T-helper 1 cell treated with Interleukin-12 subunit alpha and Interleukin-12 subunit beta and Interleukin-4 antibody, amounts not matched to agents 30 ng/mL and 1 ng/mL, for 36 hours (primary cell): ENCODE measurements at regions not wholly inside any gene's neighbourhood (a gene's known extent, or its start where the extent isn't known, plus 50 kb on each side); places are given as distances from the start of the nearest gene placed in this dataset.

Source experiments
- intact Hi-C: fragments of 100-400 bp; cut with micrococcal nuclease; formaldehyde crosslinking; loops from one replicate; pipeline ENCODE4 v1.15.1; 2024

DNA sequence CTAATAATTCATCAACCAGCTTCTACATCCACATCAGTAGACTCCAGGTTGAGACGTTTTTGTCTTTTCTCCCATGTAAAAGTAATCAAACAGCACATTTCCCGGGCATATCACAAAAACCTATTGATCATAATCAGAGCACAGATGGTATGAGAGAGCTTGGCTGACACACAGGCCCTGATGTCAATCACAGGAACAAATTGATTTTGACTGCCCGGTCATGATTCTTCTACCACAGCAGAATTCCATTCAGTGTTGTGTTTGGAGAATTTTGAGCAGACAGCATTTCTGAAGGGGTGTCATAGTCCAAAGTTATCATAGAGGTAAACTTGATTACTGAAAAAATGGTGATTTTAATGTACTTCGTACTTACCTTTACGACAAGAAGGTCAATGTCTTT is 351.1 kb downstream of the ZSWIM6 start:
- intact Hi-C loops, result no loop called here

DNA sequence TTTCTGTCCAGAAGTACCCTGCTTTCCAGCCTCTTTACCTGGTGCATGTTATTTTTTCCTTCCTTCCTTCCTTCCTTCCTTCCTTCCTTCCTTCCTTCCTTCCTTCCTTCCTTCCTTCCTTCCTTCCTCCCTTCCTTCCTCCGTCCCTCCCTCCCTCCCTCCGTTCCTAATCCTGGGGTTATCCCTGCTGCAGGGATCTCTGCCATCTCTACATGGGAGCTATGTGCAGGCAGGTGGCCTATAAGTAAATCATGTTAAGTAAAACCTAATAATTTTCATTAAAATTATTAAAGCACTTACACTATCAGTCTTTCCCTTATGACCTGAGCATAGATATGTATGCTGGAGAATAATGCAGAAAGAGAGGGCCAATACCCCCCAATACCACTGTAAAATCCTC is 351.9 kb downstream of the ZSWIM6 start:
- intact Hi-C loops, result no loop called here

DNA sequence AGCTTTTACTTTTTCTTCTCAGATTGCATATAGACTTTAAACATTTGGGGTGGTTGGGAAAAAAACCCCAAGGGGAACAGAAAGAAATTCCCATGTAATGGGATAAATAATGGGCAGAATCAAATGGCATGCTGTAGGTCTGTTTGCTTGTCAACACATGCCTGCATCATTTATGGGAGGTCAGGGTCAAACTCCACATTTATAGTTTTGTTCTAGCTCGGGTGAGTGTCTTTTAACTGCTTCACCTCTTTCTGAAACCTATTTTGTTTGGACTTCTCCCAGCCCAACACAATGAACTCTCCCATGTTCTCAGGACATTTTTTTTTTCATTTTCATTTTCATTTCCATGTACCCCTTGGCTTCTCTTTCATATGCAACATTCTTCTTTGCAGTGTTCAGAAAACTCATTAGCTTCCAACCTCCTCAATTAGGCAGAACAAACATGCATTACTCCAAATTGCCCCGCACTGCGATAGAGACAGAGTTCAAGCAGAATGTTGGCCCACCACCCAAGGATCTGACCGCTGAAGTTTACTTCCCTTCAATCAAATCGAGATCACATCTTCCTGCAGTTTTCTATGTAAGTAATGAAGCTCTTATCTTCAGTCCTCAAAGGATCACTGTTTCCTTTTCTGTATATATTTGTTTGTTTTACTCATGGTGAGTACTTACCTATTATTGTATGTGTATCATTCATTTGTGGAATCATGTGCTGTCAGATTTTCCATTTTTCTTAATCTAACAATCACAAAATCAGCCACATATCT is 354.6 kb downstream of the ZSWIM6 start:
- intact Hi-C loops, result no loop called here

DNA sequence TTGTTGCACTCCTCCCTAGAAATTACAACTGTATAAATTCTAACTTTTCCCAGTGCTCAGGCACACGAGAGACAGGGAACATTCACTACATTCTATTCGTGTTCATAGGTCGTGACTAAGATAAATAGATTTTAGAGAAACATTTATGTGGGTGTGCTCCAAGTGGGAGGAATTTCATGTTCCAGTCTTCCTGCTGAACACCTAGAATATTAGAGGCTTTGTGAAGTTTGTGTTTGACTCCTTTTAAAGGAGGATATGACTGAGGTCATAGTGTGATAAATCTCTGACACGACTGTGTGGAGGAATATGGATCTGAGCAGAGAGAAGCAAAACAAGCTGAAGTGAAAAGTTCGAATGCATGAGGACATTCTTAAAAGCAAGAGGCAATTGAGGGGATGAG is 355.3 kb downstream of the ZSWIM6 start:
- intact Hi-C loops, result no loop called here

DNA sequence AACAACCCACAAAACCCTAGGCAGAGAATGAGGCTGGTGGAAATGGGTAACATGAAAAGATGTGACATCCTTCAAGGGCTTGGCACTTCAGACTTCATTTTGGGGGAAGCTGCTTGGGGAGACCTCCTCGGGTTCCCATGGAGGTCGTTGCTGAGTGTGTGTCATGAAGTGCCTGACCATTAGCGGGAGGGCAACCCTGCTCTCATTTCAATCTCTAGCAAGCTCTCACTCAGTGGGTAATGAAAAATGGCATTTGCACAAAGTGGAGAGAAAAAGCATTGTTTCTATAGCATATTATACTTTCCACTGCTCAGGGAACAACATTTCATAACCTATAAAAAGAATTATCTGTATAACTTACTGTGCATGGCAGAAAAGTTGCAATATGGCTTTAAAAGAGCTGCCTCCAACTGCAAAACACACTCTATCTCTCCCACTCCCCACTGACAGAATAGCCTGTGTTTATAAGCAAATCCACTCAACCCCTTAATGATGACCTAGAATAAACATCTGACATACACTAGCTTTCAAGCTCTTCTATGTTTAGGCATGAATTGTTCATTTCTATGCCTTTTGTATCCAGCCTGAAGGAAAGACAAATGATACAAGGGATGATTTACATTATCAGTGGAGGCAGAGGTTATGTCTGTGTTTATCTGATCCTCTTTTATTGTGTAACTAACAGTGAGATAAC is 357.2 kb downstream of the ZSWIM6 start:
- intact Hi-C loops, result no loop called here

DNA sequence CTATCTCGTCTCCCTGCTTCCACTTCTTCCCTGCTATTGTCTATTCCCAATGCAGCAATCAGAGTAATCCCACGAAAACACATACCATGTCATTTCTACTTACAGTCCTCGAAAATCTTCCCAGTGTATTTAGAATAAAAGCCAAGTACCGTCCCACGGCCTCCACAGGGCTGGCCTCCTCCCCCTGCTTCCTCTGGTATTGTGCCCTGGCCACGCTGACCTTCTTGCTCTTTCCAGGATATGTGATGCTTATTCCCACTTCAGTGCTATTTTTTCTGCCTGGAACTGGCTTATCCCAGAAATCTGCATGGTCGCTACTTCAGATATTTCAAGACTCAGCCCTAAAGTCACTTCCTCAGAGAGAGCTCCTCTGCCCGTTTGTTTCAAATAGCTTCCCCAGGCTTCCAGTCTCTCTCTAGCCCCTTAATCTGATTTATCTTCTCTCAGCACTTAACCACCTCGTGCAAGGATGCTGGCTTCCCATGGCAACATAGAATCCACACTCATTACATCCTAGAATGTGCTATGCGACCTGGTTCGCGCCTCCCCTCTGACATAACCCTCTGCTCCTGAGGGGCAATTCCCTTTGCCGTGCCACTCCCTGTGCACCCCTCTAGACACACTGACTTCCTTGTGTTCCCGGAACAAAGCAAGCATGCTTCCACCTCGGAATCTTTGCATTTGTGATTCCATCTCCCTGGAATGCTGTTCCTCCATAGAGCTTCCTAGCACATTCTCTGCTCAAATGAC is 365.9 kb downstream of the ZSWIM6 start:
- intact Hi-C loops, result no loop called here

DNA sequence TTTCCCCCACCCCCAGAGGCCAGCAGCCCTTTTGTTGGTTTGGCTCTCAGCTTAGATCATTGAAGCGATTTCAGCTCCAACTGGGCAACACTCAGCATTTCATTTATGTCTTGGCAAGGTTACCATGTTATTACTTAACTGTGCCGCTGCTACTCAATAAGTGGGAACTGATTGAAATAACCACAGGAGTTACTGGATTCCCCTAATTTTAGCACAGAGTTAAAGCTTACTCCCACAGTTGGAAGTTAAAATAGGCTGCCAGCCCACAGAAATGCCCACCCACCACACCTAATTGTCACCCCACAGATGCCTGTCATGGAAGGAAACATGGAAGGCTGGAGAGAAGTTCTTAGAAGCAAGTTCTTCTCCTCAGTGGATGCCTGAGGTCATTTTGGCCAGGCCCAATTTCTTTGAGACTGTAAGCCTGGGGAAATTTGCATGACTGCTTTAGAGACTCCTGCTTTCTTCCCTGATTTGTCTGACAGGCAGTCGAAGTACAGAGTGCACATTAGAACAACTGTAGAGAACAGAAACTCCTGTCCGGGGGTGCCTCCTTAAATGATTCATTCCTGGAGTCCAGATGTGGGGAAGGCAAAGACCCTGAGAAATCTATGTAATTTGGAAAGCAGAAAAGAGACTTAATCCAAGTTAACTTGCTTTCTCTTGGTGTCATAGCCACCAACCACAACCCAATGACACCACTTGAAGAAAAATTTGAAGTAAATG is 370.0 kb downstream of the ZSWIM6 start:
- intact Hi-C loops, result no loop called here

DNA sequence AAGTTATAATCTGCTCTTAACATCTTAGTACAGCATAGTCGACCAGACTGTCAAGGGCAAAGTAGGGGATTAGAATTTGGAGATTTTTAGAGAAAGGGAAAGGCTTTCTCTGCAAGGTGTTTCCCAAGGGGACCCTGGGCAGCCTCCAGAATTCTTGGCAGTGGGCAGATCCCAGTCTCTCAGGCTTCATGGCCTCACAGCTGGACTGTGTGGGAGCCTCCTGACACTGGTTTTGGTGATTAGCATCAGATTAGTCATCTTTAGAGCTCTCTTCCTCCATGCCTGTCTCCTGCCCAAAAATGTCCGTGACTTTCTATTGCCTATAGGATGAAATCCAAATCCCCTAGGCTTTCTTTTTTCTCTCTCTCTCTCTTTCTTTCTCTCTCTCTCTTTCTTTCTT is 370.7 kb downstream of the ZSWIM6 start:
- intact Hi-C loops, result no loop called here

DNA sequence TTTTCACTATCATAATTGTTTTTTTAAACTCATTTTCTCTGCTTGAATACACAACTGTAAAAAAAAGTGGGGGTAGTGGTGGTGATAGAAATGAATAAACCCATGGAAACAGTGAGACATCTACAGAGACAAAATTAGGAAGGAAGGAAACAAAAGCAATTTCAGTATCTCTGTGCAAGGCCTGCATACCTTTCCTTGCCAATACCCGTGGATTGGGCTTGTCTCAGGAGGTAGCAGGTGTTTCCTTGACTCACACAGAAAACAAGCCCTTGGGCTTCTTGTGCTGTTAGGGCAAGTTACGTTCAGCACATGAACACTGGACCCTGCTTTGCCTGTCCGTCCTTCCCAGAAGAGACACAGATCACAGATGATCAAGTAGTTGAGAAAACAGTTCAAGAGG is 372.2 kb downstream of the ZSWIM6 start:
- intact Hi-C loops, result no loop called here

DNA sequence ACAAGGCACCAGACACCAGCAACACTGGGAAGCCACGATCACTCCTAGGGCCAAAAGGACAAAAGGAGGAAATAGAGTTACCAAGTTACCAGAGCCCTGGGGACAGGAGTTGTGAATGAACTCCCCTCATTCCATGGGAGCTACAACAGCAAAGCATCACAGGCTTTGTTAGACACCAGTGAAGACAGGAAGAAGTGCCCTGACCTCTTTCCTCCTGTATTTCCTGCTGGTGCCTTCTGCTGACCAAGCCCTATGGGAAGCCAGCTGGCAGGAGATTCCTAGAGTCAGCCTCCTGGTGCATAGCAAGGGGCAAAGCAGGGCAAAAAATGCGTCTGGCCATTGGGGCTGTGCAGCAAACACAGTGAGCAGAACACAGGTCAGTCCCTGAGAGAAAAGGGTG is 374.7 kb downstream of the ZSWIM6 start:
- intact Hi-C loops, result no loop called here

DNA sequence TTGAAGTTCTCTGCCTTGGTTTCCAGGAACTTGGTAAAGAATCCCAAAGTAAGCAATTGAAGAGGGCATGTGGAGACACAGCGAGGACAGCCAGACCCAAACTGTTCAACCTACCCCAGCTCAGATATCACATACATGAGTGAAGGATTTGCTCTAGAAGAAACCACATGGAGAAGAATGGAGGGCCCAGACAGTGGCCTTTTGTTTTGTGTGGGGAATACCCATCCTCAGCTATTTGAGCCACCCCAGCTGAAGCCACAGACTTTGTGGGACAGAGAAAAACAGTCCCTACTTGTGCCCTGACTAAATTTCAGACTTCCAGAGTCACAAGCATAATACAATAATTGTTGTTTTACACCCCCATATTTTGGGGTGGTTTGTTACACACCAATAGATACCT is 387.1 kb downstream of the ZSWIM6 start:
- intact Hi-C loops, result no loop called here

DNA sequence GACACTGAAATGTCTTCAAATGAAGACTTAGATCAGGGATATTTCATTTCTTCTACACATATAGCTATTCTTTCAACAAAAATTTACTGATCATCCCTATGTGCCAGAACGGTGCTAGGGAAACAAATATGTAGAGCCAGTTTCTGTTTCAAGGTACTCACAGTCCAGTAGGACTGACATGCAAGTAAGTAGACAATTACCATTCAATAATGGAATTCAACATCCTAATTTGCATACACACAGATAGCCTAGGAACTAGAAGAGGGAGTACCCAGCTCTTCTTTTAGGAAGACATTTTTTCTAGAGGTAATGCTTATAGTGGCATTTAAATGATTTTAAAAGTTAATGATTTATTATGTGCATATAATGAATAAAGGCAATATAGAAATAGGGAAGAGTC is 388.8 kb downstream of the ZSWIM6 start:
- intact Hi-C loops, result no loop called here

DNA sequence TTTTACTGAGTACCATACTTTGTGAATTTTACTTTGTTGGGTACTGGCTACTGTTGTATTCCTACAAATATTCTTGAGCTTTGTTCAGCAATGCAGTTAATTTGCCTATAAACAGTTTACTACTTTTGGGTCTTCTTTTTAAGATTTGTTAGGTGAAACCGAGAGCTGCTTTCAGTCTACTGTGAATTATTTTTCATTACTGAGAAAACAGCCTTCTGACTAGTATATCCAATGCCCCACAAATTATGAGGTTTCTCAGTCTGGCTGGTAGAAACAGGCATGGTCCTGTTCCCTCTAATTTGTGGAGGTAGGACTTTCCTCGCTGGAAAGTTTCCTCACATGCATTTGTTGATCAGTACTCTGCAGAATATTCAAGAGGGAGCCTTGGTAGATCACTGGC is 392.0 kb downstream of the ZSWIM6 start:
- intact Hi-C loops, result no loop called here

DNA sequence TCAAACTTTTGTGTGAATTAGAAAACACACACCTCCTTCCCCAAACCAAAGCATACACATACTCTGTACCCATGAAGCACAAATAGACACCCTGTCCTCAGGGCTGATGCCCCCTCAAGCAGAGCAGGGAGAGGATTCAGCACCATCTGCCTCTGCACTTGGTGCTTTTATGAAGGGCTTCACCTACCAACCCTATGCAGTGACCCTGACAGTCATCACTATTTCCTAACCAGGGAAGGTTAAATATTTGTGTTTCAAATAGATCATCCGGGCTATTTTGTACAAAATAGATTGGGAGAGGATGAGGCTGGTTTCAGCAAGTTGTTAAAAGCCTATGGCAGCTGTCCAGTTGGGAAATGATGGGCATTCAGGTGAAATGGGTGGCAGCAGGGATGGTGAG is 396.2 kb downstream of the ZSWIM6 start:
- intact Hi-C loops, result no loop called here

DNA sequence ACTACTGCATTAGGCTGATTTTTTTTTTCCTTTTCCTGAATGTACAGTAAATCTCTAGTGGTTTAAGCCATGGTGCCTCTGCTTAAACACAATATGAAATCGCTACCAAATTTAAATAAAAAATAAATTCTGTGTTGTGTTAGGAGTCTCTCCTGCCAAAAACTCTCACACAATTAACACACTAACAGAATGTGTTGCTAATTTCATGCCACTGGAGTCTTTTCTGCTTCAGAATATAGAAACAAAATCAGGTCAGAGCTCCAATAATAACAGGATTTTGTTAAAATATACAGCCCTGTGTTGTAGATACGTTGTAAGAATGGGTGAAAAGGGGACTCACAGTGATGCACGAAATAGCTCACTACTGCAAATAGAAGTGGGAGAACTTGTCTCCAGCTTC is 398.8 kb downstream of the ZSWIM6 start:
- intact Hi-C loops, result no loop called here

DNA sequence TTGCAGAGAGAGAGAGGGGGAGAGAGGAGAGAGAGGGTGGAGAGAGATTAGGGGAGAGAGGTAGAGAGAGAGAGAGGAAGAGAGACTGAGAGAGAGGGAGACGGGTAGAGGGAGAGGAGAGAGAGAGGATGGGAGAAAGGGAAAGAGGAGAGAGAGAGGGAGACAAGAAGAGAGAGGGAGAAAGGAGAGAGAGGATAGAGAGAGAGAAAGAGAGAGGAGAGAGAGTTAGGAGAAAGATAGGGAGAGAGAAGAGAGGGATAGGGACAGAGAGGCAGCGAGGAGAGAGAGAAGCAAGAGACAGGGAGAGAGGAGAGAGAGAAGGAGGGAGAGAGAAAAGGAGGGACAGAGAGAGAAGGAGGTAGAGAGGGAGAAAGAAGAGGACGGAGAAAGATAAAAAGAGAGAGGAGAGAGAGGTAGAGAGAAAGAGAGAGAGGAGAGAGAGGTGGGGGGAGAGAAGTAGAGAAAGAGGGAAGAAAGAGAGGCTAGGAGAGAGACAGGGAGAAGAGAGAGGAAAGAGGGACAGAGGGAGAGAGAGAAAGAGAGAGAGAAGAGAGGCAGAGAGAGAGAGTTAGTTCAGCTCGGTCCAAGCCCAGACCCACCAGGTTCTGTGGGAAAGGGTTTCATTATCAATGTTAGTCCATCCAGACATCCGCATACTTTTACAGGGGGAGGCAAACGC is 399.3 kb downstream of the ZSWIM6 start:
- intact Hi-C loops, result no loop called here

DNA sequence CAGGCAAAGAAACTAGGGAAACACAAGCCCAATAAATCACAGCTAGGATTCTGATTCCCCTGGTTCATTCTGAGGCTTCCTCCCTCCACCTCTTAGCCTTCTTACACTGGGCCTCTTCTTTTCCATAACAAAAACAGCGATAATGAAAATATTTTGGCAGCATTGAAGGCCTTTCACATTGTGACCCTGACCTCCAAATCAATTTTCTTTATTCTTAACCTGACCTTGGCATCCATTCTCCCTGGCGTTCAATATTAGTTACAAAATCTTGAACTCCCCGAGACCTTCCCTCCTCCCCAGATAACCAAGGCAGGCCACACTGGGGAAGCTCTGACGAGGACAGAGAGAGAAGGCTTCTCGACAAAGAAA is 399.9 kb downstream of the ZSWIM6 start:
- intact Hi-C loops, result no loop called here

DNA sequence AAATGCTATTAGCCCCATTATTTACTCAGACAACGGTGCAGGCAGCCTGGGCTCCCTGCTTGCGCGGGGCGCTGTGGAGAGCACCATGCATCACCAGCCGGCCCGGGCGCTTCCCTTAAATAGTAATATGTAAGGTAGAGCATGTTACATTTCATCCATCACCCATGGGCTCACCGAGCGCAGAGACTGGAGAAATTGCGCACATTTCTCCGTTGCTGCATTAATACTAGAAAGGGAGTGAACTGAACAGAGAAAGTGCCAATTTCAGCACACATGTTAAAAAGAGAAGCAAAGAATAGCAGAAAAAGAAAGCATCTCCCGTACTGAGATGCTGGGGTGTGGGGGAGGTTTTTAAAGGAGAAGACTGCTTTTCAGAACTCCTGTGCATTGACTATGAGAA is 400.3 kb downstream of the ZSWIM6 start:
- intact Hi-C loops, result no loop called here

DNA sequence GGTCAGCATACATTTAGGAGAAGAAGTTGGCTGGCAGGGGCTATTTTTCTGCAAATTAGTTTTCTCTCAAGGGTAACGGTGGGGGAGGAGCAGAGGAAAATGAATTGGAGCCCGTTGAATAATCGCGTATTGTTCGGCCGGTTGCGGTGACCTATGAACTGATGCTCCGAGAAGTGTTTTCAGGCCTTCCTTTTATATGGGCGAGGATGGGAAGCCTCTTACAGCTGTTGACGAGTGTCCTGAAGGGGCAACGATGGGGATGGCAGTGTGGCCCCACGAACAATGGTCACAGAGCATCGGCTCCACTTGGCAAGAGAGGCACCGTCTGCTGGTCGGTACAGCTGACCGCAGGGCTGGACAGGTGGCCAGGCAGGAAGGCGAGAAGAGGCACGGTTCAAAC is 400.7 kb downstream of the ZSWIM6 start:
- intact Hi-C loops, result no loop called here

DNA sequence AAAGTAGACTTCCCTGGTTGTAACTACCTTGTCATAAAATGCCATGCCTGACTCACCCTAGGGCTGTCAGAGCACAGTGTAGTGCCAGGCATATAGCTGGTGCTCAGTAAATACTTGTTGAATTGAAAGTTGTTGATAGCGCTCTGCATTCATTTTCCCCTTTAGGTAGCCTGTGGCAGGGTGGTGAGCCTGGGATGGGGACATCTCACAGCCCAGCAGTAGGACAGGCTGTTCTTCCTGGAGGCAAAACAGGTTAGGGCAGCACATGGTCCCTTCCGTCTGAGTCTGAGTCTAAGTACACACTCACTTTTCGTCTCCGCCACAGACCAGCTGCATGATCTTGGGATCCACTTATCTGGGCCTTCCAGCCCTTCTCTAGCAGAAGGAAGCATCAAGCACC is 401.9 kb downstream of the ZSWIM6 start:
- intact Hi-C loops, result no loop called here

DNA sequence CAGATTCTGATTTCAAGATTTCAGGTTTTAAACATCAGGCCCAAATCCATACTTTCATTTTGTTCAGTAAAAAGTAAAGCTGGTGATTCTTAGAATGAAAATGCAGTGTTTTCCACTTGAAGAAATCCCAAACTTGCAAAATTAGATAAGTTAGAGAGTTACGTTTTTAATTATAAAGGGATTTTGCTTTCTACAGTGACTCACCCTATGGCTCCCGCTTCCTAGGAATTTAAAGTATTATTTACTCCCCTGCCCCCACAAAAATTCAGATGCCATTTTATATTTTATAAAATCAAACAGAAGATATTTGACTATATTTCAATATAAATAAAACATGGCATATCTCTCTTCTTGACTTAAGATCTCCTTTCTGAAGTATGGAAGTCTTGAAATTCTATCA is 402.9 kb downstream of the ZSWIM6 start:
- intact Hi-C loops, result no loop called here
